ENCODE measurements at regions not wholly inside any gene's neighbourhood (a gene's known extent, or its start where the extent isn't known, plus 50 kb on each side); places are given as distances from the start of the nearest gene placed in this dataset.

- H3K9ac ChIP-seq (ENCODE audit: low read length), result no peak overlapping the region
- no peak overlapping the region for H2AFZ ChIP-seq (ENCODE audit: low read length)
- H3K4me1 ChIP-seq (ENCODE audit: insufficient read depth, low read length, severe bottlenecking), result no peaks in the 10 kb centered on the region
- TF ChIP-seq, protein P1, sequence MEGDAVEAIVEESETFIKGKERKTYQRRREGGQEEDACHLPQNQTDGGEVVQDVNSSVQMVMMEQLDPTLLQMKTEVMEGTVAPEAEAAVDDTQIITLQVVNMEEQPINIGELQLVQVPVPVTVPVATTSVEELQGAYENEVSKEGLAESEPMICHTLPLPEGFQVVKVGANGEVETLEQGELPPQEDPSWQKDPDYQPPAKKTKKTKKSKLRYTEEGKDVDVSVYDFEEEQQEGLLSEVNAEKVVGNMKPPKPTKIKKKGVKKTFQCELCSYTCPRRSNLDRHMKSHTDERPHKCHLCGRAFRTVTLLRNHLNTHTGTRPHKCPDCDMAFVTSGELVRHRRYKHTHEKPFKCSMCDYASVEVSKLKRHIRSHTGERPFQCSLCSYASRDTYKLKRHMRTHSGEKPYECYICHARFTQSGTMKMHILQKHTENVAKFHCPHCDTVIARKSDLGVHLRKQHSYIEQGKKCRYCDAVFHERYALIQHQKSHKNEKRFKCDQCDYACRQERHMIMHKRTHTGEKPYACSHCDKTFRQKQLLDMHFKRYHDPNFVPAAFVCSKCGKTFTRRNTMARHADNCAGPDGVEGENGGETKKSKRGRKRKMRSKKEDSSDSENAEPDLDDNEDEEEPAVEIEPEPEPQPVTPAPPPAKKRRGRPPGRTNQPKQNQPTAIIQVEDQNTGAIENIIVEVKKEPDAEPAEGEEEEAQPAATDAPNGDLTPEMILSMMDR (IDR thresholded peaks at IDR 0.05; ENCODE audit: low read length), result no peak
- H3K9me3 ChIP-seq (ENCODE audit: low read length), result no peaks in the 10 kb centered on the region
- H3F3A ChIP-seq (ENCODE audit: insufficient read depth, low read length), result no peaks in the 10 kb centered on the region
- no peak overlapping the region for H3K27ac ChIP-seq (ENCODE audit: low read depth, low read length, poor library complexity, severe bottlenecking)
- H3K27me3 ChIP-seq (ENCODE audit: insufficient read depth, low read length), result no peaks in the 10 kb centered on the region
- H4K20me1 ChIP-seq (ENCODE audit: insufficient read depth, low read length), result no peaks in the 10 kb centered on the region
- no peak overlapping the region for H3K4me3 ChIP-seq (ENCODE audit: low read depth, low read length, poor library complexity, severe bottlenecking)
- no peaks in the 10 kb centered on the region for H3K9me2 ChIP-seq (ENCODE audit: low read depth, low read length)
- no peak overlapping the region for H3K4me2 ChIP-seq (ENCODE audit: low read length)
- no peaks in the 10 kb centered on the region for H3K36me3 ChIP-seq (ENCODE audit: insufficient read depth, low read length)
- H3K79me2 ChIP-seq (ENCODE audit: insufficient read depth, low read length), result no peaks in the 10 kb centered on the region
Observed at GRCh38 chr7:31190906-31191305, 138.8 kb downstream of the ADCYAP1R1 start.

DNA sequence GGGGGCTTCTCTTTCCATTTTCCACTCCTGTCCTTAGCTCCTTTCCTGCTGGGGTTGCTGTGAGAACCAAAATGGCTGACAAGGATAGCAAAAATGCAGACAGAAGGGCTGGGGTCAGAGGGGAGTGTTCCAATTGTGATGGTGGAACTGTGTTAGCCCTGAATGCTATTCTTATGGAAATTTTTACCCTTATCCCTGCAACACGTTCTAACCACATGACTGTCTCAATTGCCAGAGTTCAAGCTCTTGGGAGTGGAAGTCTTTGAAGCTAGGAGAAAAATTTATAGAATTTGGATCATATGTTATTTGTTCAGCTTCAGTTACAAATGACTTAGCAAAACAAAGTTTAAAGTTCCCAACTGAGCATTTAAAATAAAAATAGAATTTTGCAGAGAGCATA, 134.1 kb downstream of the ADCYAP1R1 start:
- no peak overlapping the region for H3K27ac ChIP-seq (ENCODE audit: low read depth, low read length, poor library complexity, severe bottlenecking)
- H3F3A ChIP-seq (ENCODE audit: insufficient read depth, low read length), result no peaks in the 10 kb centered on the region
- no peak for TF ChIP-seq EZH2 (IDR thresholded peaks at IDR 0.05; ENCODE audit: borderline replicate concordance, low read length)
- TF ChIP-seq, protein P1 (IDR thresholded peaks at IDR 0.05; ENCODE audit: low read length), result no peak
- no peaks in the 10 kb centered on the region for H3K79me2 ChIP-seq (ENCODE audit: insufficient read depth, low read length)
- no peak overlapping the region for H2AFZ ChIP-seq (ENCODE audit: low read length)
- H3K9me3 ChIP-seq (ENCODE audit: low read length), result no peaks in the 10 kb centered on the region
- H3K9ac ChIP-seq (ENCODE audit: low read length), result no peak overlapping the region
- H3K4me1 ChIP-seq (ENCODE audit: insufficient read depth, low read length, severe bottlenecking), result no peaks in the 10 kb centered on the region
- H3K4me2 ChIP-seq (ENCODE audit: low read length), result no peak overlapping the region
- H3K27me3 ChIP-seq (ENCODE audit: insufficient read depth, low read length), result no peaks in the 10 kb centered on the region
- H3K4me3 ChIP-seq (ENCODE audit: low read depth, low read length, poor library complexity, severe bottlenecking), result no peak overlapping the region
- H3K9me2 ChIP-seq (ENCODE audit: low read depth, low read length), result no peaks in the 10 kb centered on the region
- no peaks in the 10 kb centered on the region for H4K20me1 ChIP-seq (ENCODE audit: insufficient read depth, low read length)
- no peaks in the 10 kb centered on the region for H3K36me3 ChIP-seq (ENCODE audit: insufficient read depth, low read length)

- Histone ChIP-seq H4K20me1 (ENCODE audit: insufficient read depth, low read length) (no peaks in the 10 kb centered on the region), H3K27ac (ENCODE audit: low read depth, low read length, poor library complexity, severe bottlenecking) (no peak overlapping the region), H2AFZ (ENCODE audit: low read length) (no peak overlapping the region), H3K4me2 (ENCODE audit: low read length) (no peak overlapping the region), H3K9me2 (ENCODE audit: low read depth, low read length) (no peaks in the 10 kb centered on the region), H3K79me2 (ENCODE audit: insufficient read depth, low read length) (no peaks in the 10 kb centered on the region), H3F3A (ENCODE audit: insufficient read depth, low read length) (no peaks in the 10 kb centered on the region), H3K27me3 (ENCODE audit: insufficient read depth, low read length) (no peaks in the 10 kb centered on the region; the same call in 1 of the 2 replicates), H3K9ac (ENCODE audit: low read length) (no peak overlapping the region), H3K9me3 (ENCODE audit: low read length) (no peaks in the 10 kb centered on the region), H3K4me3 (ENCODE audit: low read depth, low read length, poor library complexity, severe bottlenecking) (no peak overlapping the region), H3K4me1 (ENCODE audit: insufficient read depth, low read length, severe bottlenecking) (no peaks in the 10 kb centered on the region), H3K36me3 (ENCODE audit: insufficient read depth, low read length) (no peaks in the 10 kb centered on the region)
- TF ChIP-seq EZH2 (IDR thresholded peaks at IDR 0.05; ENCODE audit: borderline replicate concordance, low read length), result no peak
- TF ChIP-seq, protein P1 (IDR thresholded peaks at IDR 0.05; ENCODE audit: low read length), result peak; percentile 43
Observed at GRCh38 chr7:31175672-31176071, 123.6 kb downstream of the ADCYAP1R1 start.
